Breast epithelium (tissue), 4 donors: ENCODE measurements at regions not wholly inside any gene's neighbourhood (a gene's known extent, or its start where the extent isn't known, plus 50 kb on each side); places are given as distances from the start of the nearest gene placed in this dataset.
"Not testable (repeated sequence)": the region's sequence is repeated elsewhere in the genome, so short reads cannot be mapped to it uniquely, and the experiment has no call there.

Experiments
- DNase-seq, 2 donors: peaks; one replicate each; pipeline ENCODE4 v3.0.0-alpha.2; 2019; ENCODE audit warnings: low spot score in 2 of 2
- H3K27ac ChIP-seq, 2 donors: fragments of 200-600 bp; sonication (generic) in 1 of 2; one replicate each; pipeline ENCODE4 v1.5.1; 2016 to 2019; ENCODE audit warnings: mild to moderate bottlenecking in 1 of 2
- H3K27me3 ChIP-seq, 2 donors: fragments of 200-600 bp; sonication (generic) in 1 of 2; one replicate each; pipeline versions ENCODE4 v1.5.1 to v1.6.0; 2017 to 2019; ENCODE audit warnings: control low read depth in 1 of 2, mild to moderate bottlenecking in 1 of 2
- H3K36me3 ChIP-seq: fragments of 200-600 bp; one replicate; pipeline ENCODE4 v1.5.1; 2019
- H3K4me1 ChIP-seq, 2 donors: fragments of 200-600 bp; sonication (generic); one replicate each; pipeline ENCODE4 v1.5.1; 2016 to 2019; ENCODE audit warnings: control low read depth in 1 of 2
- H3K4me3 ChIP-seq, 3 donors: fragments of 200-600 bp; sonication (generic); 1 replicate in 2 of 3; 2 replicates in 1 of 3; pipeline ENCODE4 v1.5.1; 2016 to 2019; ENCODE audit warnings: mild to moderate bottlenecking in 3 of 3, moderate library complexity in 2 of 3
- H3K9me3 ChIP-seq, 2 donors: fragments of 200-600 bp; sonication (generic) in 1 of 2; one replicate each; pipeline ENCODE4 v1.5.1; 2016 to 2019; ENCODE audit warnings: control low read depth in 1 of 2
- CTCF ChIP-seq, 3 donors: fragments of 450-650 bp; IDR thresholded peaks; one replicate each; pipeline ENCODE4 v1.5.1; 2016 to 2017; ENCODE audit warnings: antibody characterized with exemption in 3 of 3, mild to moderate bottlenecking in 3 of 3, moderate library complexity in 3 of 3
- POLR2A ChIP-seq: fragments of 450-650 bp; IDR thresholded peaks from one replicate; pipeline ENCODE4 v1.6.1; 2016; ENCODE audit warnings: antibody characterized with exemption, mild to moderate bottlenecking, moderate library complexity
- POLR2AphosphoS5 ChIP-seq, 3 donors: sonication (generic); formaldehyde crosslinking; IDR thresholded peaks; one replicate each; pipeline ENCODE4 v1.6.1; 2017; ENCODE audit warnings: antibody characterized with exemption in 3 of 3
- intact Hi-C: fragments of 100-400 bp; cut with DNase I; formaldehyde crosslinking; loops from one replicate; pipeline ENCODE4 v1.15.1; 2023; ENCODE audit warnings: low total_unique reads

DNA sequence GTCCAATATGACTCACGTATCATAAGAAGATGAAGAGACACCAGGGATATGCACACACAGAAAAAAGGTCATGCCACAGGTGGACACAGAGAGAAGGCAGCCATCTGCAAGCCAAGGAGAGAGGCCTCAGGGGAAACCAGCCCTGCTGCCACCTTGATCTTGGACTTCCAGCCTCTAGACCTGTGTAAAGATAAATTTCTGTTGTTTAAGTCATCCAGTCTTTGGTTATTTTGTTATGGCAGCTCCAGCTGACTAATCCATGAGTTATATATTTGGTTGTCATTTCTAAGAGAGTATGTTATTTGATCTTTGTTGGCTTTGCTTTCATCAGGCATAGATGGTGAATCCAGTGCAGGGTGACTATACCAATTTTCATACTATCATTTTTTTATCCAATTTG, 130.2 kb upstream of the DAP start:
- Histone ChIP-seq H3K9me3 (no peaks in the 10 kb centered on the region), H3K4me1 (no peaks in the 10 kb centered on the region), H3K27me3 (no peaks in the 10 kb centered on the region), H3K4me3 (no peak overlapping the region), H3K36me3 (no peaks in the 10 kb centered on the region), H3K27ac (no peak overlapping the region)
- DNase-seq = no peak
- intact Hi-C loops = no loop called here
- TF ChIP-seq POLR2AphosphoS5 (IDR thresholded peaks at IDR 0.05) = no peak
- no peak for TF ChIP-seq POLR2A
- no peak for TF ChIP-seq CTCF (IDR thresholded peaks at IDR 0.05)

DNA sequence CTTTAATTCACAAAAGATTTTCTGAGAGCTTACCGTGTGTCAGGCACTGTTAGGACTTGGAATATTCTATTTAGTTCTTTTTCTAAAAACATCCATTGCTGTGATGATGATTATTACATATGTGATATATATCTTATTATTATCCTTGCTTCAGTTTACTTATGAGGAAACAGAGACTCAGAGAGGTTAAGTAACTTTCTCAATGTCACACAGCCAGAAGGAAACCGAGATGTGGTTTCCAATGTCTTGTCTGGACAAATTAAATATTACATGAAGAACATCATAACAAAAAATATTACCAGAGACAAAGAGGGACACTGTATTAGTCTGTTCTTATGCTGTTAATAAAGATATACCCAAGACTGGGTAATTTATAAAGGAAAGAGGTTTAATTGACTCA, 125.5 kb upstream of the DAP start:
- no peak for DNase-seq
- H3K27me3 ChIP-seq = no peaks in the 10 kb centered on the region

GRCh38 chr5:10885026-10885425, 124.0 kb upstream of the DAP start:
- Histone ChIP-seq H3K4me3 (no peak overlapping the region), H3K36me3 (no peaks in the 10 kb centered on the region), H3K4me1 (no peaks in the 10 kb centered on the region), H3K9me3 (no peaks in the 10 kb centered on the region), H3K27me3 (no peaks in the 10 kb centered on the region), H3K27ac (no peak overlapping the region)
- no peak for DNase-seq
- TF ChIP-seq CTCF (IDR thresholded peaks at IDR 0.05) (no peak), POLR2AphosphoS5 (IDR thresholded peaks at IDR 0.05) (no peak), POLR2A (no peak)
- intact Hi-C loops = no loop called here

More for the DNA sequence above, 125.5 kb upstream of the DAP start:
- Histone ChIP-seq H3K9me3 (no peaks in the 10 kb centered on the region), H3K4me3 (no peak overlapping the region), H3K27ac (no peak overlapping the region), H3K4me1 (no peaks in the 10 kb centered on the region), H3K36me3 (no peaks in the 10 kb centered on the region)
- TF ChIP-seq POLR2A (no peak), POLR2AphosphoS5 (IDR thresholded peaks at IDR 0.05) (no peak), CTCF (IDR thresholded peaks at IDR 0.05) (no peak)
- intact Hi-C loops = no loop called here

GRCh38 chr5:10883945-10884344, 122.9 kb upstream of the DAP start:
- H3K36me3 ChIP-seq, DNase-seq, H3K27me3 ChIP-seq, H3K4me3 ChIP-seq, intact Hi-C loops, H3K9me3 ChIP-seq, H3K4me1 ChIP-seq, H3K27ac ChIP-seq: not testable (repeated sequence)

DNA sequence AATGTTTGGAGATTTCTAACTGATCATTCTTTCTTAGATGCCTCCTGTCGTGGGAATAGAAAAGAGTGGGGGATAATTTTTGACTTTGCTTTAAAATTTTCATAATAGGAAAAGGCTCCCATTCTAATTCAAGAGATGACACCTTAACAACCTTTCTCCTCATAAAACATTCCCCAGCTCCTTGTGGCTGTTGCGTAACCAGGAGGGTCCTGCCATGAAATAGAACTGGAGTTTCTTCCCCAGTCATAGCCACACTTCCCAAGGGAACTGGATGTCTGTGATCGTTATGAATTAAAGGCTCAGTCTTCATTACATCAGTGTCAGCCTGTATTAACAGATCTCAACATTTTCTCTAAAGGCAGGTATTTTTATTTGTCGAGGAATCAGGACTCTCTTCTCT, 119.9 kb upstream of the DAP start:
- Histone ChIP-seq H3K4me3 (no peak overlapping the region), H3K4me1 (no peaks in the 10 kb centered on the region), H3K27ac (no peak overlapping the region), H3K27me3 (no peaks in the 10 kb centered on the region), H3K9me3 (no peaks in the 10 kb centered on the region), H3K36me3 (no peaks in the 10 kb centered on the region)
- DNase-seq = no peak
- TF ChIP-seq CTCF (IDR thresholded peaks at IDR 0.05) (no peak), POLR2A (no peak), POLR2AphosphoS5 (IDR thresholded peaks at IDR 0.05) (no peak)
- intact Hi-C loops = no loop called here

DNA sequence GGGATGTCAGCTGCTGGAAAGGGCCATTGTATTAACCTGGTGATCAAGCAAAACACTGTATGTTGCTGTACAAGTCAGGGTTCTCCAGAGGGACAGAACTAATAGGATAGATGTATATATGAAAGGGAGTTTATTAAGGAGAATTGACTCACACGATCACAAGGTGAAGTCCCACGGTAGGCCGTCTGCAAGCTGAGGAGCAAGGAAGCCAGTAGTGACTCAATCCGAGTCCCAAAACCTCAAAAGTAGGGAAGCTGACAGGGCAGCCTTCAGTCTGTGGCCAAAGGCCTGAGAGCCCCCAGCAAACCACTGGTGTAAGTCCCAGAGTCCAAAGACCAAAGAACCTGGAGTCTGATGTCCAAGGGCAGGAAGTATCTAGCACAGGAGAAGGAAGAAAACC, 116.0 kb upstream of the DAP start:
- H3K27me3 ChIP-seq, H3K4me1 ChIP-seq, H3K9me3 ChIP-seq, H3K4me3 ChIP-seq, DNase-seq, intact Hi-C loops, H3K36me3 ChIP-seq, H3K27ac ChIP-seq: not testable (repeated sequence)
